Heart right ventricle (tissue), 16 donors: ENCODE measurements at regions not wholly inside any gene's neighbourhood (a gene's known extent, or its start where the extent isn't known, plus 50 kb on each side); places are given as distances from the start of the nearest gene placed in this dataset.

Source experiments
- ATAC-seq, 8 donors: fragments of 200-7000 bp; cut with Tn5 transposase; one replicate each; pipeline ENCODE4 v1.9.1; 2020; ENCODE audit warnings: mild to moderate bottlenecking in 8 of 8, moderate library complexity in 8 of 8, moderate number of reproducible peaks in 1 of 8
- DNase-seq, 2 donors: peaks; one replicate each; pipeline ENCODE4 v3.0.0-alpha.2; 2020
- H3K27ac ChIP-seq, 10 donors: fragments of 200-600 bp; sonication (generic) in 2 of 10; one replicate each; pipeline versions ENCODE4 v1.5.0 to v1.8.0; 2020 to 2022; ENCODE audit warnings: mild to moderate bottlenecking in 3 of 10
- H3K27me3 ChIP-seq, 7 donors: fragments of 200-600 bp; one replicate each; pipeline ENCODE4 v1.8.0; 2021 to 2022; ENCODE audit warnings: mild to moderate bottlenecking in 2 of 7
- H3K36me3 ChIP-seq, 9 donors: fragments of 200-600 bp; sonication (generic) in 1 of 9; one replicate each; pipeline versions ENCODE4 v1.5.0 to v1.8.0; 2020 to 2022; ENCODE audit warnings: mild to moderate bottlenecking in 2 of 9
- H3K4me1 ChIP-seq, 9 donors: fragments of 200-600 bp; sonication (generic) in 1 of 9; one replicate each; pipeline versions ENCODE4 v1.5.0 to v1.8.0; 2020 to 2022; ENCODE audit warnings: mild to moderate bottlenecking in 4 of 9
- H3K4me3 ChIP-seq, 10 donors: fragments of 200-600 bp; sonication (generic) in 2 of 10; one replicate each; pipeline versions ENCODE4 v1.5.0 to v1.8.0; 2020 to 2022; ENCODE audit warnings: mild to moderate bottlenecking in 7 of 10, moderate library complexity in 2 of 10
- H3K9me3 ChIP-seq, 11 donors: fragments of 200-600 bp in 10 of 11; sonication (generic) in 2 of 11; one replicate each; pipeline versions ENCODE4 v1.5.0 to v1.8.0; 2013 to 2022; ENCODE audit warnings: mild to moderate bottlenecking in 2 of 11, control low read depth in 1 of 11, moderate library complexity in 1 of 11
- WGBS, 2 donors: extraction: QIAGEN DNeasy Blood & Tissue Kit; methylation state at CpG; one replicate each; pipeline ENCODE4 v1.1.7; 2013; ENCODE audit warnings: inconsistent platforms in 1 of 2; 5-methylcytosine and 5-hydroxymethylcytosine counted together
- intact Hi-C, 10 donors: fragments of 100-400 bp; cut with DNase I; formaldehyde crosslinking; loops; one replicate each; pipeline versions ENCODE4 v1.11.1 to v1.14.2; 2022
- TF ChIP-seq, protein P1 (sequence below), 9 donors: fragments of 200-600 bp; sonication (generic) in 2 of 9; IDR thresholded peaks; one replicate each; pipeline versions ENCODE4 v1.5.0 to v1.8.0; 2021 to 2022; ENCODE audit warnings: antibody characterized with exemption in 9 of 9, mild to moderate bottlenecking in 5 of 9, moderate library complexity in 1 of 9
- donor health status: Arrhythmogenic right ventricular cardiomyopathy.
- donor health status: ischemic (EF 13 %, LVEDD 7.1; RV severe dilation, severe dysfunction).
- donor health status: healthy with polysubstance abuse.
- donor health status: DM: no; HTN: yes; CAD: no.
- donor health status: DM: no; HTN: no; CAD: no.
- donor health status: ischemic (EF 25% LVEDD 6.9; RV normal size, moderate dysfunction).
- donor health status: ischemic (EF 25% LVEDD 5.7; RV mildly dilated, moderate dysfunction).
- donor health status: healthy.
- donor health status: DM: yes; HTN: yes; CAD: no.
- donor health status: Ischemic cardiomyopathy.
- donor health status: ischemic (EF 35%, LVEDD 5.7; RV mildly dilated, moderate dysfunction).
- donor health status: nonischemic (EF 11% LVEDD 7.7; RV severe dilation, severe dysfunction).
- donor health status: DM: yes; HTN: yes; CAD: no.
- donor health status: PGD.
- donor health status: ischemic (EF 29% LVEDD 5.4; RV normal size, mild dysfunction).
- donor health status: nonischemic (EF 23%, LVEDD 6.1; RV moderate dilation, normal function).

DNA sequence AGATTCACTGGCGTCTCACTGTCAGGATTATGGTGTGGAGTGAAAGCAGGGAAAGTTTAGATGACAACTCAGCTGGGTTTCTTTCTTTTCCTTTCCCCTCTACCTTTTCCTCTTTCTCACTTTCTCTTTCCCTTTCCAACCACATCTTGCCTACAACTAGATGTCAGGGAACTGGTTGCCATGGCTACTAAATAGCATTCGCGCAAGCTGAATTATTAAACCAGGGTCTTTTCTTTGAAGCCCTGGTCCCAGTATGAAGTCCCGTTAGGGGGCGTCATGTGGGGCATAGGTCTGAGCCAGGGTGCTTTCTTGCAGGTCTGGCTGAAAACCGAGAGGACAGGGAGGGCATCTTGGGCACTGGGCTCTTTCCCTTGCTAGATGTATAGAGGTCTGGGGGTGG lies 168.4 kb upstream of the CACNA1E start:
- no peak for ATAC-seq

DNA sequence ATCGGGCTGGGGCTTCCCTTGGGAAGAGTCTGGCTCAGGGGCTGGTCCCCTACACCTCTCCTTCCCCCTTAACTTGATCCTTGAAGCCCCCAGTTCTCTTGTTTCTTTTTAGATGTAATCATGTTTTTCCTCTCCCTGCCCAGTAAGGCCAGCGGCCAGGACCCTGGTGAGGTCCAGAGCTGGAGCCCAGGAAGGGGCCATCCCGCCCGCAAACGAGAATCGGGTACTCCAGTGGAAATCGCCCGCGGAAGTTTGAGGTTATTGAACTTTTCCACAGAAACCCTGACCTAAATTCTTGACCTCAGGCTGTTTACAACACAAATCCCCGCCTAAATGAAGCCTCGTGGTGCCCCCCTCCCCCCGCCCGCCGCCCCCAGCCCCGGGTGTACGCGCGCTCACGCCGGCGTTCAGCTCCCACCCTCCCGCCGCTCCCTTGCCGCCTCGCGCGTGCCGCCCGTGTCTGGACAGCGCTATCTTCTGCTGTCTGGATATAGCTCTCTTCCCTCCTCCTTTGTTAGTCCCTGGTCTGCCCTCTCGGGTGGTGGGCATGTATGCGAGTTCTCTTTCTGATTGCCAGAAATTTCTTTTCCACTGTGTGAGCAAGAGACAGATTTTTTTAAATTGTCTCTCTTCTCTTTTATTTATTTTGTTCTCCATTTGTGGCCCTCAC lies 165.9 kb upstream of the CACNA1E start:
- TF ChIP-seq, protein P1, sequence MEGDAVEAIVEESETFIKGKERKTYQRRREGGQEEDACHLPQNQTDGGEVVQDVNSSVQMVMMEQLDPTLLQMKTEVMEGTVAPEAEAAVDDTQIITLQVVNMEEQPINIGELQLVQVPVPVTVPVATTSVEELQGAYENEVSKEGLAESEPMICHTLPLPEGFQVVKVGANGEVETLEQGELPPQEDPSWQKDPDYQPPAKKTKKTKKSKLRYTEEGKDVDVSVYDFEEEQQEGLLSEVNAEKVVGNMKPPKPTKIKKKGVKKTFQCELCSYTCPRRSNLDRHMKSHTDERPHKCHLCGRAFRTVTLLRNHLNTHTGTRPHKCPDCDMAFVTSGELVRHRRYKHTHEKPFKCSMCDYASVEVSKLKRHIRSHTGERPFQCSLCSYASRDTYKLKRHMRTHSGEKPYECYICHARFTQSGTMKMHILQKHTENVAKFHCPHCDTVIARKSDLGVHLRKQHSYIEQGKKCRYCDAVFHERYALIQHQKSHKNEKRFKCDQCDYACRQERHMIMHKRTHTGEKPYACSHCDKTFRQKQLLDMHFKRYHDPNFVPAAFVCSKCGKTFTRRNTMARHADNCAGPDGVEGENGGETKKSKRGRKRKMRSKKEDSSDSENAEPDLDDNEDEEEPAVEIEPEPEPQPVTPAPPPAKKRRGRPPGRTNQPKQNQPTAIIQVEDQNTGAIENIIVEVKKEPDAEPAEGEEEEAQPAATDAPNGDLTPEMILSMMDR (IDR thresholded peaks at IDR 0.05): no peak
- ATAC-seq (peak in 1 of 8 donors; percentile 41), DNase-seq (no peak)
- Histone ChIP-seq H3K4me3 (peak overlapping the region in 1 of 10 donors; percentile 24), H3K27ac (no peak overlapping the region), H3K4me1 (peaks cover 0 to 23% (median 6%) of the 10 kb centered on the region in 9 donors), H3K9me3 (no peaks in the 10 kb centered on the region), H3K27me3 (peaks cover 5 to 98% (median 88%) of the 10 kb centered on the region in 7 donors), H3K36me3 (no peaks in the 10 kb centered on the region)
- WGBS, 2 donors: 2% methylated on average over 32 of the region's 32 CpGs
- intact Hi-C loops: no loop called here

More for the DNA sequence above, 168.4 kb upstream of the CACNA1E start:
- peaks cover 4 to 96% (median 83%) of the 10 kb centered on the region in 7 donors for H3K27me3 ChIP-seq
- WGBS, 2 donors: 30 to 42% methylated on average over 6 of the region's 6 CpGs
- TF ChIP-seq, protein P1 (IDR thresholded peaks at IDR 0.05): no peak
- no peak overlapping the region for H3K27ac ChIP-seq
- no peaks in the 10 kb centered on the region for H3K36me3 ChIP-seq
- no peaks in the 10 kb centered on the region for H3K9me3 ChIP-seq
- no peak for DNase-seq
- H3K4me1 ChIP-seq: peaks cover 0 to 23% (median 6%) of the 10 kb centered on the region in 9 donors
- intact Hi-C loops: no loop called here
- H3K4me3 ChIP-seq: no peak overlapping the region

DNA sequence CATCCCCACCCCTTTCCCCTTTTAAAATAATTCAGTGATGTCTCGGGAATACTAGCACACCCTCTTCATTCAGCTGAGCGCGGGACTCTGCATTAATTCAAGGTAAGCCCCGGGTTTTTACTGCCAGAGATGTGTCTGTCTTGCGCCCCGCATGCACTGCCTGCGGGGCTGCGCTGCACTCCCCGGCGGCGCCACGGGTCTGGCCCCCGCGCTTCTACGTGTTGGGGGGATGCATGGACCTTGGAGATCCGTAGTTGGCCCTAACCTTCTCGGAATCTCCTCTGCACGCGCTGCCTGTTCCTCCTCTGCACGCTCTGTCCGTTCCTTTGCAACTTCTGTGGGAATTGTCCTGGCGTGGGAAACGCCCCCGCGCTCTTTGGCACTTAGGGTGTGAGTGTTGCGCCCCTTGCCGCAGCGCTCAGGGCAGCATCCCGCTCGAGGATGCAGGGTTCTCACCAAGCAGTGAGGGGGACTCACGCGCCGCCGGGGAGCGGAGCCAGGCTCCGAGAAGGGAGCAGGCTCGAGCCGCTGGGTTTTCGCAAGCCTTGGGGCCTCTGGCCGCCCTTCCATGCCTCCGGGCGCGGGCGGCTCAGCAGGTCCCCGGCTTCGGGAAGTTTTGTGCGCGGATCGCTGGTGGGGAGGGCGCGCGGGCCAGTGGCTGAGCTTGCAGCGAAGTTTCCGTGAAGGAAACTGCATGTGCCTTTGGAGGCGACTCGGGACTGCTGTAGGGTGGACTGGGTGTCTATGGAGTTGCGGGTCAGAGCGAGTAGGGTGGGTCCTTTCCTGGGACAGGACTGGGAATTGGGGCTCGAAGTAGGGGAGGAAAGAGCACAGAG lies 165.1 kb upstream of the CACNA1E start:
- ATAC-seq (peak in 4 of 8 donors; percentile 13 to 25 (median 23)), DNase-seq (no peak)
- no peaks in the 10 kb centered on the region for H3K9me3 ChIP-seq
- TF ChIP-seq, protein P1 (IDR thresholded peaks at IDR 0.05): no peak
- H3K27me3 ChIP-seq: peaks cover 5 to 89% (median 82%) of the 10 kb centered on the region in 7 donors
- intact Hi-C loops: no loop called here
- H3K4me3 ChIP-seq: peak overlapping the region in 3 of 10 donors; percentile 3 to 24 (median 15)
- 1% methylated on average over 59 of the region's 59 CpGs for WGBS, 2 donors
- H3K27ac ChIP-seq: no peak overlapping the region
- H3K36me3 ChIP-seq: no peaks in the 10 kb centered on the region
- peaks cover 0 to 23% (median 6%) of the 10 kb centered on the region in 9 donors for H3K4me1 ChIP-seq

DNA sequence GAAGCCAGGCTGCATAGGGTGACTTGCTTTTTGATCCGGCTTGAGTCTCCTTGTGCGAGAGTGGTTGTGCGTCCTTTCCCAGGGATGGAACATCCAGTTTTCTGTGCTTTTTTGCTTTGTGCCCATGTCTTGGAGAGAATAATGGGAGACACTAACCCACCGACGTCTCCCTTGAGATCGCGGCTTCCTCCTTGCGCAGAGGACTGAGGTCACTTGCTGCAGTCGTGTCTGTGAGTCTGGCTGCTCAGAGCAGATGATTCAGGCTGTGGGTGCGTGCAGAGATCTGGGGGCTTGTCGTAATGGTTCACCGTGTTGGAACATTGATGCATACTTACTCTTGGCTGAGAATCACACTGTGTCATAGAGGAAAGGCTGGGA lies 164.5 kb upstream of the CACNA1E start:
- DNase-seq (no peak), ATAC-seq (peak in 1 of 8 donors; percentile 17)
- Histone ChIP-seq H3K27me3 (peaks cover 5 to 83% (median 77%) of the 10 kb centered on the region in 7 donors), H3K27ac (no peak overlapping the region), H3K36me3 (no peaks in the 10 kb centered on the region), H3K4me3 (peak overlapping the region in 2 of 10 donors; percentile 3 to 24), H3K9me3 (no peaks in the 10 kb centered on the region), H3K4me1 (peaks cover 0 to 23% (median 6%) of the 10 kb centered on the region in 9 donors)
- intact Hi-C loops: no loop called here
- WGBS, 2 donors: 4 to 5% methylated on average over 12 of the region's 12 CpGs
- TF ChIP-seq, protein P1 (IDR thresholded peaks at IDR 0.05): no peak
